Cerebellar cortex (tissue), 1 donor: ENCODE measurements at regions not wholly inside any gene's neighbourhood (a gene's known extent, or its start where the extent isn't known, plus 50 kb on each side); places are given as distances from the start of the nearest gene placed in this dataset.

Experiments used
- DNase-seq: peaks from one replicate; pipeline ENCODE4 v3.0.0-alpha.2; 2015; ENCODE audit warnings: low spot score

DNA sequence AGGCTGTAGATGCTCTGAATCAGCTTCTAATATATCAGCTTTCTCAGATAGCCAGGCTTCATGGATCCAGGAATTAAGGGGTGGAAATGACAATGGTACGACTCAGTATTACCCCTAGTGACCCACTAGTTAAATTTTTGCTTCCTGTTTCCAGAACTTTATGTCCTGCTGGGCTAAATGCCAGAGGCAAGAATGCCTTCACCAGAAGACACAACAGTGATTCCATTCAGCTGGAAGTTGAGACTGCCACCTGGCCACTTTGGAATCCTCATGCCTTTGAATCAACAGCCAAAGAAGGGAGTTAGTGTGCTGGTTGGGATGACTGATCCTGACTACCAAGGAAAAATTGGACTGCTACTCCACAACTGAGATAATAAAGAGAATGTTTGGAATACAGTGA lies 239.1 kb downstream of the ASXL3 start:
- DNase-seq, result no peak

GRCh38 chr18:33814546-33814945 lies 236.5 kb downstream of the ASXL3 start:
- no peak for DNase-seq

DNA sequence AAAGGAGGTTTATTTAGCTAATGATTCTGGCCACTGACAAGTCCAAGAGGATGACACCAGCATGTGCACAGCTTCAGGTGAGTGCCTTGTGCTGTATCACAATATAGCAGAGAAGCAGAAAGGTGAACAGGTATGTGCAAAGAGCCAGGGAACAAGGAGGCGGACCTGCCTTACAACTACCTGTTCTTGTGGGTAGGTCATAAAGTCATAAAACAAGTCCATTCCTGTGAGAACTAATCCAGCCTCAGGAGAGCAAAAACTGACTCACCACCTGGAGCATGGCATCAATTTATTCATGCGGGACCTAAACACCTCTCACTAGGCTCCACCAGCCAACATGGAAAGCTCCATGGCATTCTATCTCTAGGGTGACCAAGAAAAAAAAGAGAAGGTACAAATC lies 234.2 kb downstream of the ASXL3 start:
- no peak for DNase-seq

GRCh38 chr18:33805592-33805991 lies 227.6 kb downstream of the ASXL3 start:
- no peak for DNase-seq

GRCh38 chr18:33804258-33804657 lies 226.2 kb downstream of the ASXL3 start:
- DNase-seq, result no peak

- DNase-seq, result no peak
Observed at GRCh38 chr18:33803636-33804035, 225.6 kb downstream of the ASXL3 start.

DNA sequence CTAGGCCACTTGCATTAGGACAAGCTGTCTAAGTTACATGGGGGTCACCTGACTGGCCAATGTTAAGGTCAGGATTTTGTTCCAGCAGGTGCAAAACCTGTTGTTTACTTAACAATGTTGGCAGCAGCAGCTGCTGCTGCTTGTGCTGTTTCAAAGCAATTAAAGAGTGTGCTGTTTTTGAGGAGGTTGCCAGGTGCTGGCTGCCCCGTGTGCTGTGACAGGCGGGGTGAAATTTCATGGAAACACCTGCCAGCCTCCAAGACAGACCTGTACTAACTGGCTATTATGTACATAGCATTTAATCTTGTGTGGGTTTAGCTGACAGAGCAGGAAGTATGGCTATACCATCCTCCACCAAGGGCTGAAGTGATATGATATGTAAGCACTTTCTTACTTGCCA lies 224.9 kb downstream of the ASXL3 start:
- DNase-seq, result no peak
